GM21825 (cell line): ENCODE measurements at regions not wholly inside any gene's neighbourhood (a gene's known extent, or its start where the extent isn't known, plus 50 kb on each side); places are given as distances from the start of the nearest gene placed in this dataset.
"Not testable (repeated sequence)": the region's sequence is repeated elsewhere in the genome, so short reads cannot be mapped to it uniquely, and the experiment has no call there.

Experiments
- ATAC-seq: cut with Tn5 transposase; IDR thresholded peaks from one replicate; pipeline ENCODE4 v1.9.1; 2021; ENCODE audit warnings: mild to moderate bottlenecking, moderate library complexity; ENCODE audit not compliant: unreplicated experiment

- ATAC-seq: no peak
Observed at GRCh38 chr14:44873536-44873935, 88.2 kb downstream of the KLHL28 start.

GRCh38 chr14:44866770-44867169 is 95.0 kb downstream of the KLHL28 start:
- ATAC-seq: no peak

DNA sequence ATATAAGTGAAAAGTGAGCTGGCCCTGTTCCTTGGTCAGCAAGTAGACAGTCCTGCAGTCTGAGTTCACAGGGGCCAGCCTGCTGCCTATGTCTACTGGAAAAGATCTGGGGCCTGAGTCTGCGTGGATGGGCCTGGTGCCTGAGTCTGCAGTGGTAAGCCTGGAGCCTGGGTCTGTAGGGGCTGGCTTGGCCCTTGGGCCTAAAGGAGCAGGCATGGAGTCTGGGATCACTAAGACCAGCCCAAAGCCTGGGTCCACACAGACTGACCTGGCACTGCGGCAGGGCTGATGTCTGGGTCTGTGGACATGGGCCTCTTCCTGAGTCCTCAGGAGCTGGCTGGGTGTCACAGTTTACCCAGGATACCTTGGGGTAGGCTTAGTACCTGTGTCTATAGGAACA is 95.4 kb downstream of the KLHL28 start:
- ATAC-seq: no peak

GRCh38 chr14:44863271-44863670 is 98.5 kb downstream of the KLHL28 start:
- no peak for ATAC-seq

GRCh38 chr14:44854114-44854513 is 107.6 kb downstream of the KLHL28 start:
- no peak for ATAC-seq

DNA sequence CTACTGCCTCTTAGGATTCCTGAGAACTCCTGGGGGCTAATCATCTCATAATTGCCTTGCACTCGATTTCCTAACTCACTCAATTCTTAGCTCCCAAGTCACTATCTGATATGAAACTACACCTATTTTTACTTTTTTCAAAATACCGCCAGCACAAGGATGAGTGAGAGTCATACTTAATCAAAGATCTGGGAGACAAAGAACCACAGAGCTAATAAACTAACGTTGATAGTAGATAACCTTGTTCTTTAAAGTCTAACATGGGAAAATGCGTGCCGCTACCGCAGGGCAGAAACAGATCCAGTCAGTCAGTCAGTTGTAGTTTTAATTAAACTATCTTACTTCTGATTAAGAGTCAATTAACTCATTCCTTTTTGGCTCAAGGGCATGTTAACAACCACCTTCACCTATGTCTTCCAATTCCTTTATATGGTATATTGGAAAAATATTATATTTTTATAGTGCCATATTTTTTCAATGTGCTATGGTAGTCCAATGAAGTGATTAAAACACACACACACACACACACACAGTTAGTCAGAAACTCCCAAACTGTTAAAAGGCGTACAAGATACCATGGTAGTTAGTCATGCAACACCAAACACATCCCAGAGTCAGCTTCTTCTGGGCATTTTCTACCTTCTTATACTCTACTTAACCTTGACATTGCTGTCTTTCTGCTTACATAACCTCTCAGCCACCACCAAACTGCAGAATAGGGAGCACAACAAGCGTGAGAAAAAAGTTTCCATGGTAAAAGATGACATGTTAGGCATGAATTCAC is 114.0 kb downstream of the KLHL28 start:
- ATAC-seq: no peak

DNA sequence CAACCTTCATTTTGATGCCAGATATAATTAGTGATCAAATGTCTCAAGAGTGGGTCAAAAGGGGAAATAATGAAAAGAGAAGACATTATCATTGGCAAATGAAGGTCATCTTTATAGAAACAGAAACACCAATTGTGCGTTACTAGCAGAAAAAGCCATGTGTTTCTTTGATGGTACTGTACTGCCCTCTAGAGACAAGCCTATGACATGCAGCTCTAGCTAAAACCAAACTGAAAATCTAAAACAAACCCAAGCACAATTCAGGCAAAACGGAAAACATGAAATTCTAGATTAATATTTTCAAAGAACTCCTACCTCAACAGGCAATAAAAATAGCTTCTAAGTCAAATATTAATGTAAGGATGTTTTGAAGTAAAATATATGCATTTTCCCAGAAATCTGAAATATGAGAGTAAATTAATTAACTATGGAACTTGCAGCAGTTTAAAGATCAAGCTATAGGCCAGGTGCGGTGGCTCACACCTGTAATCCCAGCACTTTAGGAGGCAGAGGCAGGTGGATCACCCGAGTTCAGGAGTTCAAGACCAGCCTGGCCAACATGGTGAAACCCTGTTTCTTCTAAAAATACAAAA is 115.4 kb downstream of the KLHL28 start:
- ATAC-seq: peak; percentile 59

DNA sequence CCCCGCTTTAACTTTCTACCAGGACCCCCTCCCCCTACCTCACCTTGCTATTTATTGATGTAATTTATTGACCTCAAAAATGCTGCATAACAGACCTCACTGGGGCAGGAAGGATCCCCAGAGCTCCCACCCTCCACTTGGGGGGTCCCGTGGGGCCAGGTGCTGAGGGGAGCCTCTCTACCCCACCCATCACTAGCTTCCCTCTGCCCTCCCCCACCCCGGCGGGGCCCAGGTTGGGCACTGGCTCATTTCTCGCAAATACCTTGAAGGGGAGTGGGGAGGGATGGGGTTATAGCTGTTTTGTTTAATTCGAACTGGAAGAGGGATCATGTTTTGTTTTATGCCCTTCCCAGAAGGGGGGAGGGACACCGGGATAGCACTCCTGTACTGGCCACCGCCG is 125.8 kb downstream of the KLHL28 start:
- ATAC-seq: not testable (repeated sequence)

GRCh38 chr14:44833376-44834060 is 128.2 kb downstream of the KLHL28 start:
- ATAC-seq: no peak

DNA sequence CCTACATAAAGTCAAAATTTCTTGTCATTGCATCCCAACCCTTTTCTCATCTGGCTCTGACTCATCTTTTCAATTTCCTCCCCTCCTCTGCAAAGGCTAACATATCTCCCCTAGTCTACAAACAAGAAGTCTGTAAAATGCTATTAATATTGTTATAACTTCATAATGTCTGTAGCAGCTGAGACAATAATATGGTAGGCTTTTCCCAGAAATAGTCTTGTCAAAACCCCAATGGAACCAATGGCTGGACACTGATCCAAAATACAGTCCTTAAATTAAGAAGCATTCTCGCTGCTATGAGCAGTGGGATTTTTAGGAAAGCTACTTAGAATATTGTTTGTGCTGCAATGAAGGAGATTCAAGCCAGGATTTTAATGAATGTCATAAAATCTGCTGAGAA is 131.4 kb downstream of the KLHL28 start:
- no peak for ATAC-seq

DNA sequence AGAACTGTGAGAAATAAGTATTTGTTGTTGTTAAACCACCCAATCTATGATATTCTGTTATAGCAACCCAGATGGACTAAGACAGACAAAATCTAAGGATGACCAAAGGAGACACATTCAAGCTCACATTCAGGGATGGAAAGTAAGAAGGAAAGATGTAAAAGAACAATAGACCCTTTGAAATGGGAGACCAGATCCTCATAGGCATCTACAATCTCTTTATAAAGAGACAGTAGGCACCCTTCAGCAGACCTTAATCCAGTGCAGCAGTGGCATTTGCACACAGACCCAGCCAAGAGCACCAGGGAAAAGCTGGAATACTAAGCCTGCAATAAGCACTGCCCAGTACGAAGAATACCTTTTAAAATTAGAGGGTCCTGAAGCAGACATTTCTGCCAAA is 132.7 kb downstream of the KLHL28 start:
- ATAC-seq: no peak

GRCh38 chr14:44828023-44828422 is 133.7 kb downstream of the KLHL28 start:
- ATAC-seq: no peak

GRCh38 chr14:44820230-44820964 is 141.3 kb downstream of the KLHL28 start:
- no peak for ATAC-seq

GRCh38 chr14:44814196-44814595 is 147.6 kb downstream of the KLHL28 start:
- no peak for ATAC-seq

DNA sequence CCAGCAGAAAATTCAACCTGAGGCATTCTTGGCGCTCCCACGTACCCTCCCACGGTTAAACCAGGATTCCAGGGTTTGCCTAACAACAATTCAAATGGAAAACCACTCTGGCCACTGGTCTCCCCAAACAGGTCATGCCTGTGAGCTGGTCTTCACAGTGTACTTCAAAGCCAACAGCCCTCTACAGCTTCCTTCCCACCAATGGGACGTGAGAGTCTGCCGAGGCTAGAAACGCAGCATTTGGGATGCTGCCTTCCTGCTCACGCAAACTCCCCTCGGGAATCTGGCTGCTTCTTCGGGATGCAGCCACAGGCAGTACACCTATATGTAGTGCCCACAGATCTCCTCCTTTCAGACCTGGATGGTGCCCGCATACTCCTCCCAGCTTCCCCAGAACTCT is 149.1 kb downstream of the KLHL28 start:
- ATAC-seq: no peak

DNA sequence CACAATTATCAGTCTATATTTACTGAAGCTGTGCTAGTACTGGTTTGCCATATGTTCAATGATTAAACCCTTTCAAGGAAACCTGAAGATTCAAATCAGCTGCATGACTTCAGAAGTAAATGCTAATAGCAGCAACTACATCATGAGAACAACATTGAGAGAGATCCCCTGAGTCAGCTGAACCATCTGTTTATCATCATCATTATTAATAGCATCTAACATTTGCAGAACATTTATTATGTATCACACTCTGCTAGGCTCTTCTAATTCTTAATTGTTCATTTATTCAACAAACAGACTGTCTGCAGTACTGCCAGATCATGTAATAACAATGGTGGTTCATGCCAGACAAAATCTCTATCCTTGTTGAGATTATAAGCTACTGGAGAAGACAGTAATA is 157.4 kb downstream of the KLHL28 start:
- ATAC-seq: no peak

- peak; percentile 68 for ATAC-seq
Observed at GRCh38 chr14:44803239-44803905, 158.4 kb downstream of the KLHL28 start.

DNA sequence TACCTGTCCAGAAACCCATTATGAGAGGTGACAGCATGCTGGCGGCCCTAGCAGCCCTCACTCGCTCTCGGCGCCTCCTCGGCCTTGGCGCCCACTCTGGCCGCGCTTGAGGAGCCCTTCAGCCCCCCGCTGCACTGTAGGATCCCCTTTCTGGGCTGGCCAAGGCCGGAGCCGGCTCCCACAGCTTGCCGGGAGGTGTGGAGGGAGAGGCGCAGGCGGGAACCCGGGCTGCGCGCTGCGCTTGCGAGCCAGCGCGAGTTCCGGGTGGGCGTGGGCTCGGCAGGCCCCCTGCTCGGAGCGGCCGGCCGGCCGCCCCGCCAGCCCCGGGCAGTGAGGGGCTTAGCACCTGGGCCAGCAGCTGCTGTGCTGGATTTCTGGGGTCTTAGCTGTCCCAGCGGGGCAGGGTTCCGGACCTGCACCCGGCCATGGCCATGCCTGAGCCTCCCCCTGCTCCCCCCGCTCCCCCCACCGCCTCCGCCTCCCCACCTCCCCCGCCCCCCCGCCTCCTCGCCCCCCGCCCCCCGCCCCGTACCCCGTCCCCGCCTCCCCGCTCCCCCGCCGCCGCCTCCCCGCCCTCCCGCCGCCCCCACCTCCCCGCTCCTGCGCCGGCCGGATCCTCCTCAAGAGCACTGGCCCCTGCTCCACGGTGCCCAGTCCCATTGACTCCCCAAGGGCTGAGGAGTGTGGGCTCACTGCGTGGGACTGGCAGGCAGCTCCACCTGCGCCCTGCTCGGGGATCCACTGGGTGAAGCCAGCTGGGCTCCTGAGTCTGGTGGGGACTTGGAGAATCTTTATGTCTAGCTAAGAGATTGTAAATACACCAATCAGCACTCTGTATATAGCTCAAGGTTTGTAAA is 163.1 kb downstream of the KLHL28 start:
- no peak for ATAC-seq

GRCh38 chr14:44795725-44796124 is 166.0 kb downstream of the KLHL28 start:
- ATAC-seq: no peak

DNA sequence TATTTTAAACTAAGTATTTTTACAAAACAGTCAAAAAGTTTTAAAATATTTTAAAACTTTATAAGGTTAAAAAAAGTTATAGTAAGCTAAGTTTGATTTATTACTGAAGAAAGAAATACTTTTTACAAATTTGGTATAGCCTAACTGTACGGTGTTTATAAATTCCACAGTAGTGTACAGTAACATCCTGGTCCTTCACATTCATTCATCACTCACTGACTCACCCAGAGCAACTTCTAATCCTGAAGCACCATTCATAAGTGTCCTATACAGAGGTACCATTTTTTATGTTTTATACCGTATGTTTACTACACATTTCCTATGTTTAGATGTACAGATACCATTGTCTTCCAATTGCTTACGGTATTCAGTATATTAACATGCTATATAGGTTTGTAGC is 170.0 kb downstream of the KLHL28 start:
- ATAC-seq: no peak
